GM10248 (cell line): ENCODE measurements at regions not wholly inside any gene's neighbourhood (a gene's known extent, or its start where the extent isn't known, plus 50 kb on each side); places are given as distances from the start of the nearest gene placed in this dataset.

ENCODE experiments used
- CTCF ChIA-PET: fragments of 300-600 bp; sonication (Branson Sonifier 250); formaldehyde crosslinking; extraction: SDS; loops from one replicate; lab custom pipeline; 2021; ENCODE audit warnings: antibody characterized with exemption; lab: Yijun Ruan, JAX
- POLR2A ChIA-PET: fragments of 350-650 bp; sonication (Branson Sonifier 250); formaldehyde crosslinking; extraction: SDS; loops from one replicate; lab custom pipeline; 2020; ENCODE audit warnings: antibody characterized with exemption; lab: Yijun Ruan, JAX
- DNase-seq: peaks from one replicate; pipeline ENCODE4 v3.0.0; 2012; ENCODE audit errors: extremely low spot score
- TF ChIP-seq, protein P1 (sequence below): IDR thresholded peaks from 2 replicates; pipeline ENCODE4 v1.5.1; 2012; ENCODE audit warnings: mild to moderate bottlenecking, low read depth; ENCODE audit errors: extremely low read depth, missing control alignments, control extremely low read depth

DNA sequence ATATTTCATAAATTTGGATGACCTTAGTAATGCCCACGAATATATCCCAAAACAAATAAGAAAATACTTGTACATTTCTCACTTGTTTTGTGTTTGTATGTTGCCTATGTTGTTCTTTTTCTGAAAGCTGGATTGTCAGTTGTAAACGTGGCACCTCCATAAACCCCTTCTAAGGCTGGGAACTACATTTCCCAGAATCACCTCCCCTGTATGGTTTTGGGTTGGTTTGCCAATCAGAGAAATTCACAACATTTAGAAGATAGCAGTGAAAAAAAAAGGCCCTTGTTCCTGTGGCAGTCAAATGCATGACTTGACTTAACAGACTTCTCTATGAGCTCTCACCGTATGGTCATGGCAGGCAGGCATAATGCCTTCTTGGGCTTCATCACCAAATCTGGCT, 676.3 kb upstream of the STEAP1 start:
- TF ChIP-seq, protein P1, sequence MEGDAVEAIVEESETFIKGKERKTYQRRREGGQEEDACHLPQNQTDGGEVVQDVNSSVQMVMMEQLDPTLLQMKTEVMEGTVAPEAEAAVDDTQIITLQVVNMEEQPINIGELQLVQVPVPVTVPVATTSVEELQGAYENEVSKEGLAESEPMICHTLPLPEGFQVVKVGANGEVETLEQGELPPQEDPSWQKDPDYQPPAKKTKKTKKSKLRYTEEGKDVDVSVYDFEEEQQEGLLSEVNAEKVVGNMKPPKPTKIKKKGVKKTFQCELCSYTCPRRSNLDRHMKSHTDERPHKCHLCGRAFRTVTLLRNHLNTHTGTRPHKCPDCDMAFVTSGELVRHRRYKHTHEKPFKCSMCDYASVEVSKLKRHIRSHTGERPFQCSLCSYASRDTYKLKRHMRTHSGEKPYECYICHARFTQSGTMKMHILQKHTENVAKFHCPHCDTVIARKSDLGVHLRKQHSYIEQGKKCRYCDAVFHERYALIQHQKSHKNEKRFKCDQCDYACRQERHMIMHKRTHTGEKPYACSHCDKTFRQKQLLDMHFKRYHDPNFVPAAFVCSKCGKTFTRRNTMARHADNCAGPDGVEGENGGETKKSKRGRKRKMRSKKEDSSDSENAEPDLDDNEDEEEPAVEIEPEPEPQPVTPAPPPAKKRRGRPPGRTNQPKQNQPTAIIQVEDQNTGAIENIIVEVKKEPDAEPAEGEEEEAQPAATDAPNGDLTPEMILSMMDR = no peak
- no peak for DNase-seq
- ChIA-PET POLR2A (no interaction called here), CTCF (no interaction called here)

DNA sequence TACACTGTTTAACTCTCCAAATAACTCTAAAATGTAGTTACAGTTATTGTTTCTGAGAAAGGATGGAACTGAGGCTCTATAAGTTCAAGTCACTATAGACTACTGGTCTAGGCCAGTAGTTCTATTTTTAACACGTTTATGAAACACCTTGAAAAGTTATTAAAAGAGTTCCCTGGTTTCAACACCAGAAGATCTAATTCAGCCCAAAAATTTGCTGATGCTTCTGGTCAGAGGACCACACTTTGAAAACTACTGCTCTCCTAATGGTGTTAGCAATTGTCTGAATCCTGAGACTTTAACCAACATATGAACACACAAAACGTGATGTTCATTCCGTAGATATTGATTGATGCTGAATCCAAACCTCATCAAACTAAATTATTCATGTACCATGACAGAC, 658.6 kb upstream of the STEAP1 start:
- POLR2A ChIA-PET = no interaction called here
- CTCF ChIA-PET = interaction anchor here (1.1 kb wide), 1 partner anchor 37 kb away, joined by 3 read pairs; no protein-coding TSS in a partner anchor
- DNase-seq = no peak
- TF ChIP-seq, protein P1 = no peak

DNA sequence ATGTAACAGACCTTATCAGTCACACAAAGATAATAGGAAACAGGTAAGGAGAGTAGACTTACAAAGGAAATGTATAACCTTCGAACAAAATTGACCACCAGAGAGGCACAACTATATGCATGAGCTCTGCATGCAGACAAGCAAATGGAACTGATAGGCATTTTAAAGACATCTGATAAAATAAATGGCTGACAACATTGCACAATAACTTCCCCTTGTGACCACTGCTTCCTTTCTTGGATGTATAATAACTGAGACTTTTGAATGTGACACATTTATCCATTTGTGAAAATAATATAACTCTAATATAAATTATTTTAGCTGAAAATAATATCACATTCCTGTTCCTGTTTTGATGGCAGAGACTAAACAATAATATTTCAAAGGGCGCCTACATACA, 654.2 kb upstream of the STEAP1 start:
- ChIA-PET CTCF (no interaction called here), POLR2A (no interaction called here)
- no peak for DNase-seq
- TF ChIP-seq, protein P1 = no peak

DNA sequence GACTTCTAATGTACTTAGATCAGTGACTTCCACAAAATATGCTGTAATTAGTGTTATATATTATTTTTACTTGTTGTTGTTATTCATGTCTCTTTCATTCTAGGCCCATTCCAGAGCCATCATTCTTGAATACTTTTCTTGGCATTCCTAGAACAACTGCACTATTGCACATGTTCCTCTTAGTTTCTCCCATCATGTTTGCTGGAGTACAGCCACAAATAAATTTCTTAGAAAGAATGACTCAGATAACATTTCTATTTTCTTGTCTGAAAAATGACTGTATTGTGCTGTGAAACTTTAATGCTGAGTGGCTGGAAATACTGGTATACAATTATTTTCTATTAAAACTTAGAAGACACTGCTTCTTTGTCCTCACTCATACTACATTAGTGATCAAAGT, 651.0 kb upstream of the STEAP1 start:
- ChIA-PET POLR2A (no interaction called here), CTCF (no interaction called here)
- TF ChIP-seq, protein P1 = no peak

DNA sequence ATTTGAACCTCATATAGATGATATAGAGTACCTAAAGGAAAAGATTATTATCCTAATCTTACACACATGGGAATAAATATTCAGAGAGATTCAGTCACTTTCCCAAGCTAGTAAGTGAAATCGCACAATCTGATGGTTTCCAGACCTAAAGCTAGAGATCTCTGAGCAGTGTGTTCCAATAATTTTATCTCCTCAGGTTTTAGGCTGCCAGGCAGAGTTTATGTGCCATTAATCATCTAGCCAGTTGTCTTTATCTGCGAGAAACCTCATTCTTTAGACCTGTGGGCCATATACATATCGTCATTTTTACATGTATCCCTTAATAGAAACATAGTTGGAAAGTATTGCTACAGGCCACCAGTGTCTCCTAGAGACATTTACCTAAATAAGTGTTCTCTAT, 647.2 kb upstream of the STEAP1 start:
- ChIA-PET CTCF (no interaction called here), POLR2A (no interaction called here)
- TF ChIP-seq, protein P1 = no peak
- DNase-seq = no peak

More for the DNA sequence above, 651.0 kb upstream of the STEAP1 start:
- DNase-seq = no peak

DNA sequence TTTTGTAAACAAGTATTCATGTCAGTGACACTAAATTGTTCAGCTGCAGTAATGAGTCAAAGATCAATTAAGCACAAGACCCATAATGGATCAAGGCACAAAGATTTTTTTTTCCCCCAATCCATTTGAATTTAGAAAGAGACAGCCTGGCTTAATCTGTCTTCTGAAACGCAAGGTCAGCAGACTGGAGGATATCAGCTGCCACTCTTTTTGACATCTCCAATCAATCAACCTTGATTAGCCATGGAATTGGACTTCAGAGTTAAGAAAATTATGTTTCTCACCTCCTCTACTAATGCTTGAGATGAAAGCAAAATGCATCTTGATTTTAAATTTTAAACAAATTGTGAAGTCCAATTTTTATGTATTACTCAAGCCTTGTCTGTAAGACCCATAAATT, 642.4 kb upstream of the STEAP1 start:
- TF ChIP-seq, protein P1 = no peak
- DNase-seq = no peak
- ChIA-PET CTCF (no interaction called here), POLR2A (no interaction called here)

DNA sequence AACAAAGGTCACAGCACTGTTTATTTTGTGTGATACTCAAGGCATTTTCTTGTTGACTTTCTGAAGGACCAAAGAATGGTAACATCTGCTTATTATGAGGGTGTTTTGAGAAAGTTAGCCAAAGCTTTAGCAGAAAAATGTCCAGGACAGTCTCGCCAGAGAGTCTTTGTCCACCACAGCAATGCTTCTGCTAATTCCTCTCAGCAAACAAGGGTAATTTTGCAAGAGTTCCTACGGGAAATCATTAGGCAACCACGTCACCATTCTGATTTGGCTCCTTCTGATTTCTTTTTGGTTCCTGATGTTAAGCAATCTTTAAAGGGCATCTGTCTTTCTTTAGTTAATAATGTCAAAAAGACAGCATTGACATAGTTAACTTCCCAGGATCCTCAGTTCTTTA, 639.3 kb upstream of the STEAP1 start:
- TF ChIP-seq, protein P1 = no peak
- no peak for DNase-seq
- ChIA-PET CTCF (interaction anchor here (1.0 kb wide), 1 partner anchor 21 kb away, joined by 3 read pairs; no protein-coding TSS in a partner anchor), POLR2A (no interaction called here)
